ENCODE measurements at regions not wholly inside any gene's neighbourhood (a gene's known extent, or its start where the extent isn't known, plus 50 kb on each side); places are given as distances from the start of the nearest gene placed in this dataset.

DNA sequence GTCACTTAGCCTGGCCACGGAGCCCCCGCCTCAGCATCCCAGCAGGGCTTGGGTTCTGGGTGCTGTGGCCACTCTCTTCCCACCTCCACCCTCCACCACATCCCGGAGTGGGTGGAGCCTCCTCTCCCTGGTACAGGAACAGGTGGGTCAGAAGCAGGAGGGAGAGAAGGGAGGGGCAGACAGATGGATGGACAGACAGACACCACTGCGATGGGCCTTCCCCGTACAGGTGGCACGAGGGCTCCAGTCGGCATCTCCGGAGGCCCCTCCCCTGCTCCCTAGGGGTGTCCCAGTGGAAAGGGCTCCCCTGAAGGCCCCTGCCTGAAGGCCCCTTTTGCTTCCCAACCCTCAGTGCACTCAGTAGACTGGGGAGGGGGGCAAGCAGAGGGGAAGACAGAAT lies 96.9 kb upstream of the TARDBP start:
- no peak overlapping the region for H3K4me3 ChIP-seq (ENCODE audit: insufficient read depth in 1 of 2, low read depth in 1 of 2, low read length in 2 of 2)
- H2AK5ac ChIP-seq (ENCODE audit: low read length, severe bottlenecking) = no peak overlapping the region
- 86% methylated on average over 5 of the region's 8 CpGs for WGBS

GRCh38 chr1:10916311-10916710 lies 96.1 kb upstream of the TARDBP start:
- H3K4me2 ChIP-seq (ENCODE audit: low read length, poor library complexity, severe bottlenecking) = no peak overlapping the region
- H3K79me1 ChIP-seq (replicated peaks; ENCODE audit: low read length, poor library complexity, severe bottlenecking) = no peaks in the 10 kb centered on the region
- no peak overlapping the region for H3K9ac ChIP-seq (ENCODE audit: low read length)
- WGBS = 82% methylated on average over 4 of the region's 5 CpGs
- no peak overlapping the region for H2BK12ac ChIP-seq (ENCODE audit: low read length in 2 of 2)
- H3K27ac ChIP-seq (ENCODE audit: low read length, poor library complexity, severe bottlenecking) = no peak overlapping the region
- H3K18ac ChIP-seq (ENCODE audit: low read depth in 1 of 2, low read length in 2 of 2) = no peak overlapping the region
- no peak overlapping the region for H2AFZ ChIP-seq (ENCODE audit: low read depth, low read length)
- H3K23ac ChIP-seq (ENCODE audit: low read length in 2 of 2) = no peak overlapping the region
- H2BK15ac ChIP-seq (ENCODE audit: low read depth, poor library complexity, severe bottlenecking) = no peak overlapping the region
- no peak overlapping the region for H4K8ac ChIP-seq (ENCODE audit: low read length)
- H2AK5ac ChIP-seq (ENCODE audit: low read length, severe bottlenecking) = no peak overlapping the region
- H2BK5ac ChIP-seq (ENCODE audit: low read depth, low read length, poor library complexity, severe bottlenecking) = no peak overlapping the region
- H3K4me3 ChIP-seq (ENCODE audit: insufficient read depth in 1 of 2, low read depth in 1 of 2, low read length in 2 of 2) = no peak overlapping the region
- H3K4me1 ChIP-seq (ENCODE audit: control insufficient read depth, insufficient read depth, low read depth, low read length) = peaks cover 7% of the 10 kb centered on the region
- H4K91ac ChIP-seq (ENCODE audit: low read length) = no peak overlapping the region
- no peak overlapping the region for H3K14ac ChIP-seq (ENCODE audit: low read length in 2 of 2)
- H2BK120ac ChIP-seq (ENCODE audit: low read depth, low read length) = no peak overlapping the region
- peaks cover 52 to 80% of the 10 kb centered on the region in 2 experiments for H3K27me3 ChIP-seq (ENCODE audit: control insufficient read depth in 1 of 2, insufficient read depth in 1 of 2, low read length in 2 of 2)
- H3K36me3 ChIP-seq (ENCODE audit: control insufficient read depth in 1 of 2, insufficient read depth in 2 of 2, low read depth in 1 of 2, low read length in 2 of 2) = no peaks in the 10 kb centered on the region
- DNase-seq = no peak
- H3K9me3 ChIP-seq (ENCODE audit: control insufficient read depth, low read length) = peaks cover 5% of the 10 kb centered on the region
- no peak overlapping the region for H3K4ac ChIP-seq (ENCODE audit: low read depth in 1 of 2, low read length in 2 of 2)

More for the DNA sequence above, 96.9 kb upstream of the TARDBP start:
- peaks cover 7% of the 10 kb centered on the region for H3K4me1 ChIP-seq (ENCODE audit: control insufficient read depth, insufficient read depth, low read depth, low read length)
- H3K79me1 ChIP-seq (replicated peaks; ENCODE audit: low read length, poor library complexity, severe bottlenecking) = no peaks in the 10 kb centered on the region
- no peak overlapping the region for H3K4ac ChIP-seq (ENCODE audit: low read depth in 1 of 2, low read length in 2 of 2)
- no peak overlapping the region for H2BK120ac ChIP-seq (ENCODE audit: low read depth, low read length)
- no peak overlapping the region for H3K18ac ChIP-seq (ENCODE audit: low read depth in 1 of 2, low read length in 2 of 2)
- no peak overlapping the region for H3K4me2 ChIP-seq (ENCODE audit: low read length, poor library complexity, severe bottlenecking)
- H3K9me3 ChIP-seq (ENCODE audit: control insufficient read depth, low read length) = peaks cover 5% of the 10 kb centered on the region
- H2BK5ac ChIP-seq (ENCODE audit: low read depth, low read length, poor library complexity, severe bottlenecking) = no peak overlapping the region
- H2BK12ac ChIP-seq (ENCODE audit: low read length in 2 of 2) = no peak overlapping the region
- H3K36me3 ChIP-seq (ENCODE audit: control insufficient read depth in 1 of 2, insufficient read depth in 2 of 2, low read depth in 1 of 2, low read length in 2 of 2) = no peaks in the 10 kb centered on the region
- no peak overlapping the region for H4K8ac ChIP-seq (ENCODE audit: low read length)
- DNase-seq = no peak
- no peak overlapping the region for H3K23ac ChIP-seq (ENCODE audit: low read length in 2 of 2)
- no peak overlapping the region for H3K27ac ChIP-seq (ENCODE audit: low read length, poor library complexity, severe bottlenecking)
- H2BK15ac ChIP-seq (ENCODE audit: low read depth, poor library complexity, severe bottlenecking) = no peak overlapping the region
- H4K91ac ChIP-seq (ENCODE audit: low read length) = no peak overlapping the region
- H3K9ac ChIP-seq (ENCODE audit: low read length) = no peak overlapping the region
- H3K27me3 ChIP-seq (ENCODE audit: control insufficient read depth in 1 of 2, insufficient read depth in 1 of 2, low read length in 2 of 2) = peaks cover 55 to 82% of the 10 kb centered on the region in 2 experiments
- no peak overlapping the region for H2AFZ ChIP-seq (ENCODE audit: low read depth, low read length)
- no peak overlapping the region for H3K14ac ChIP-seq (ENCODE audit: low read length in 2 of 2)

DNA sequence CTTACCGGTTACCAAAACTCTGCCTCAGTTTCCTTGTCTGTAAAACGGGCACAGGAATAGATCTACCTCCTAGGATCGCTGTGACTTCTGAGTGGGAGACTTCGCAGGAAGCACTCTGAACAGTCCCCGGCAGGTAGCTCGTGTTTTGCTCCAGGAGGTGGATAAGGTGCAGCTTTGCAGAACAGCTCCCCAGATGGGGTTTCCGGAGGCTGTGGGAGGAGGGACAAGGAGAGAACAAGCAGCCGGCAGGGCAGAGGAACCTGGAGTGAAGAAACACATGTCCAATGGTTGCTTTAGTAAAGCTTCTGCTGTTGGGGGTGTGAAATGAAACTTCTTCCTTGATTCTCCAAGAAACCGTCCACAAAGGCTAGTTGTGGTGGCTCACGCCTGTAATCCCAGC lies 95.5 kb upstream of the TARDBP start:
- no peak overlapping the region for H3K4me3 ChIP-seq (ENCODE audit: insufficient read depth in 1 of 2, low read depth in 1 of 2, low read length in 2 of 2)
- H2BK12ac ChIP-seq (ENCODE audit: low read length in 2 of 2) = no peak overlapping the region
- no peak overlapping the region for H4K8ac ChIP-seq (ENCODE audit: low read length)
- no peak overlapping the region for H2BK120ac ChIP-seq (ENCODE audit: low read depth, low read length)
- H4K91ac ChIP-seq (ENCODE audit: low read length) = no peak overlapping the region
- no peak overlapping the region for H2BK5ac ChIP-seq (ENCODE audit: low read depth, low read length, poor library complexity, severe bottlenecking)
- H3K36me3 ChIP-seq (ENCODE audit: control insufficient read depth in 1 of 2, insufficient read depth in 2 of 2, low read depth in 1 of 2, low read length in 2 of 2) = no peaks in the 10 kb centered on the region
- no peak overlapping the region for H2BK15ac ChIP-seq (ENCODE audit: low read depth, poor library complexity, severe bottlenecking)
- no peak overlapping the region for H3K23ac ChIP-seq (ENCODE audit: low read length in 2 of 2)
- no peak overlapping the region for H3K18ac ChIP-seq (ENCODE audit: low read depth in 1 of 2, low read length in 2 of 2)
- no peak overlapping the region for H3K14ac ChIP-seq (ENCODE audit: low read length in 2 of 2)
- no peak overlapping the region for H2AK5ac ChIP-seq (ENCODE audit: low read length, severe bottlenecking)
- DNase-seq = no peak
- WGBS = 91% methylated on average over 10 of the region's 10 CpGs
- H3K4me1 ChIP-seq (ENCODE audit: control insufficient read depth, insufficient read depth, low read depth, low read length) = peaks cover 7% of the 10 kb centered on the region
- H3K9ac ChIP-seq (ENCODE audit: low read length) = no peak overlapping the region
- H3K9me3 ChIP-seq (ENCODE audit: control insufficient read depth, low read length) = peaks cover 5% of the 10 kb centered on the region
- H3K79me1 ChIP-seq (replicated peaks; ENCODE audit: low read length, poor library complexity, severe bottlenecking) = no peaks in the 10 kb centered on the region
- H3K27ac ChIP-seq (ENCODE audit: low read length, poor library complexity, severe bottlenecking) = no peak overlapping the region
- H3K27me3 ChIP-seq (ENCODE audit: control insufficient read depth in 1 of 2, insufficient read depth in 1 of 2, low read length in 2 of 2) = peaks cover 50 to 76% of the 10 kb centered on the region in 2 experiments
- H2AFZ ChIP-seq (ENCODE audit: low read depth, low read length) = no peak overlapping the region
- H3K4me2 ChIP-seq (ENCODE audit: low read length, poor library complexity, severe bottlenecking) = no peak overlapping the region
- no peak overlapping the region for H3K4ac ChIP-seq (ENCODE audit: low read depth in 1 of 2, low read length in 2 of 2)

GRCh38 chr1:10917513-10918454 lies 94.7 kb upstream of the TARDBP start:
- H3K79me1 ChIP-seq (replicated peaks; ENCODE audit: low read length, poor library complexity, severe bottlenecking) = no peaks in the 10 kb centered on the region
- no peak overlapping the region for H4K91ac ChIP-seq (ENCODE audit: low read length)
- WGBS = 75% methylated on average over 10 of the region's 10 CpGs
- no peak overlapping the region for H3K4me3 ChIP-seq (ENCODE audit: insufficient read depth in 1 of 2, low read depth in 1 of 2, low read length in 2 of 2)
- H2AFZ ChIP-seq (ENCODE audit: low read depth, low read length) = no peak overlapping the region
- no peak overlapping the region for H2BK5ac ChIP-seq (ENCODE audit: low read depth, low read length, poor library complexity, severe bottlenecking)
- H2AK5ac ChIP-seq (ENCODE audit: low read length, severe bottlenecking) = no peak overlapping the region
- H3K23ac ChIP-seq (ENCODE audit: low read length in 2 of 2) = no peak overlapping the region
- peaks cover 47 to 70% of the 10 kb centered on the region in 2 experiments for H3K27me3 ChIP-seq (ENCODE audit: control insufficient read depth in 1 of 2, insufficient read depth in 1 of 2, low read length in 2 of 2)
- H4K8ac ChIP-seq (ENCODE audit: low read length) = no peak overlapping the region
- H3K9ac ChIP-seq (ENCODE audit: low read length) = no peak overlapping the region
- H3K4ac ChIP-seq (ENCODE audit: low read depth in 1 of 2, low read length in 2 of 2) = no peak overlapping the region
- peaks cover 5% of the 10 kb centered on the region for H3K9me3 ChIP-seq (ENCODE audit: control insufficient read depth, low read length)
- no peaks in the 10 kb centered on the region for H3K36me3 ChIP-seq (ENCODE audit: control insufficient read depth in 1 of 2, insufficient read depth in 2 of 2, low read depth in 1 of 2, low read length in 2 of 2)
- no peak overlapping the region for H2BK12ac ChIP-seq (ENCODE audit: low read length in 2 of 2)
- H3K18ac ChIP-seq (ENCODE audit: low read depth in 1 of 2, low read length in 2 of 2) = no peak overlapping the region
- H3K27ac ChIP-seq (ENCODE audit: low read length, poor library complexity, severe bottlenecking) = no peak overlapping the region
- no peak overlapping the region for H2BK120ac ChIP-seq (ENCODE audit: low read depth, low read length)
- no peak overlapping the region for H3K14ac ChIP-seq (ENCODE audit: low read length in 2 of 2)
- no peak for DNase-seq
- no peak overlapping the region for H2BK15ac ChIP-seq (ENCODE audit: low read depth, poor library complexity, severe bottlenecking)
- no peak overlapping the region for H3K4me2 ChIP-seq (ENCODE audit: low read length, poor library complexity, severe bottlenecking)
- peaks cover 7% of the 10 kb centered on the region for H3K4me1 ChIP-seq (ENCODE audit: control insufficient read depth, insufficient read depth, low read depth, low read length)
